Neural crest cell (in vitro differentiated cells): ENCODE measurements at regions not wholly inside any gene's neighbourhood (a gene's known extent, or its start where the extent isn't known, plus 50 kb on each side); places are given as distances from the start of the nearest gene placed in this dataset.

Source experiments
- DNase-seq: peaks from one replicate; pipeline ENCODE4 v3.0.0; 2021; ENCODE audit warnings: low read depth, mixed read lengths, low spot score
- H3K27ac Mint-ChIP-seq: one replicate; pipeline ENCODE4 v1.8.0; 2021; ENCODE audit warnings: mild to moderate bottlenecking, mixed read lengths; ENCODE audit not compliant: unreplicated experiment
- H3K27me3 Mint-ChIP-seq: 2 replicates; pipeline ENCODE4 v1.8.0; 2021; ENCODE audit warnings: low read depth, mild to moderate bottlenecking, mixed read lengths
- H3K36me3 Mint-ChIP-seq: 2 replicates; pipeline ENCODE4 v1.8.0; 2021; ENCODE audit warnings: low read depth, mild to moderate bottlenecking, mixed read lengths
- H3K4me1 Mint-ChIP-seq: 2 replicates; pipeline ENCODE4 v1.8.0; 2021; ENCODE audit warnings: mixed read lengths
- H3K4me3 Mint-ChIP-seq: one replicate; pipeline ENCODE4 v1.8.0; 2021; ENCODE audit warnings: mild to moderate bottlenecking, mixed read lengths
- H3K9me3 Mint-ChIP-seq: 2 replicates; pipeline ENCODE4 v1.8.0; 2021; ENCODE audit warnings: mixed read lengths
- TF ChIP-seq, protein P1 (sequence below): fragments of 200-600 bp; sonication (generic); conservative IDR thresholded peaks from 2 replicates; pipeline ENCODE4 v1.5.0; 2021; ENCODE audit warnings: antibody characterized with exemption, mild to moderate bottlenecking

DNA sequence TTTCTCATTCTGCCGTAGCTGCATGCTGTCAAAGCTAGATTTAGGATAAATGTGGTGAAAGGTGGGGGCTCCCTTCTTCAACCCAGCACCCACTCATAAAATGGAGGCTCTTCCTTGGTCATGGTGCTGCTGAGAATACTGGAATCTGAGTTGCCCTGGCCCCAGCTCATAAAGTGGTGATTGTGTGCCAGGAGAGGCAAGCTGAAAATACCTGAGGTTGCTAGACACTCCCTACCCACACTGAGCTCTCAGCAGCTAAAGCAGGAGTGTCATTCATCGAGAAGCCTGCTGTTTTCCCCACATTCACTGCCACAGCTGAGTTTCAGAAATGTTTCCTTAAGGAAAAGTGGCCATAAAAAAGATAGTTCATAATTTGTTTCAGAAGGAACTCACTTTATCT, 297.1 kb upstream of the RBMS1 start:
- Mint-ChIP-seq H3K4me3 (no peak overlapping the region), H3K4me1 (no peaks in the 10 kb centered on the region), H3K9me3 (no peaks in the 10 kb centered on the region), H3K36me3 (no peaks in the 10 kb centered on the region), H3K27me3 (no peaks in the 10 kb centered on the region), H3K27ac (no peak overlapping the region)
- TF ChIP-seq, protein P1, sequence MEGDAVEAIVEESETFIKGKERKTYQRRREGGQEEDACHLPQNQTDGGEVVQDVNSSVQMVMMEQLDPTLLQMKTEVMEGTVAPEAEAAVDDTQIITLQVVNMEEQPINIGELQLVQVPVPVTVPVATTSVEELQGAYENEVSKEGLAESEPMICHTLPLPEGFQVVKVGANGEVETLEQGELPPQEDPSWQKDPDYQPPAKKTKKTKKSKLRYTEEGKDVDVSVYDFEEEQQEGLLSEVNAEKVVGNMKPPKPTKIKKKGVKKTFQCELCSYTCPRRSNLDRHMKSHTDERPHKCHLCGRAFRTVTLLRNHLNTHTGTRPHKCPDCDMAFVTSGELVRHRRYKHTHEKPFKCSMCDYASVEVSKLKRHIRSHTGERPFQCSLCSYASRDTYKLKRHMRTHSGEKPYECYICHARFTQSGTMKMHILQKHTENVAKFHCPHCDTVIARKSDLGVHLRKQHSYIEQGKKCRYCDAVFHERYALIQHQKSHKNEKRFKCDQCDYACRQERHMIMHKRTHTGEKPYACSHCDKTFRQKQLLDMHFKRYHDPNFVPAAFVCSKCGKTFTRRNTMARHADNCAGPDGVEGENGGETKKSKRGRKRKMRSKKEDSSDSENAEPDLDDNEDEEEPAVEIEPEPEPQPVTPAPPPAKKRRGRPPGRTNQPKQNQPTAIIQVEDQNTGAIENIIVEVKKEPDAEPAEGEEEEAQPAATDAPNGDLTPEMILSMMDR: no peak
- DNase-seq: no peak

DNA sequence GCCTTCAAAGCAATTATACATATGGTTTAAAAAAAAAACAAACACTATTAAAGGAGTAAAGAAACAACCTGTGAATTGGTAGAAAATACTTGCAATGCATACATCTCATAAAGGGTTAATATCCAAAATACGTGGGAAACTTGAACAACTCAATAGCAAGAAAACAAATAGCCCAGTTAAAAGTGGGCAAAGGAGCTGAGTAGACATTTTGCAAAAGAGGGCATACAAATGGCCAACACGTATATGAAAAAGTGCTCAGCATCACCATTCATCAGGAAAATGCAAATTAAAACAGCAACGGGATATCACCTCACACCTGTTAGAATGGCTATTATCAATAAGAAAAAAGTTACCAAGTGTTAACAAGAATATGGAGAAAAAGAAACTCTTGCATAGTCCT, 298.3 kb upstream of the RBMS1 start:
- Mint-ChIP-seq H3K27ac (no peak overlapping the region), H3K9me3 (no peaks in the 10 kb centered on the region), H3K27me3 (no peaks in the 10 kb centered on the region), H3K36me3 (no peaks in the 10 kb centered on the region), H3K4me1 (no peaks in the 10 kb centered on the region), H3K4me3 (no peak overlapping the region)
- TF ChIP-seq, protein P1: no peak
- no peak for DNase-seq

DNA sequence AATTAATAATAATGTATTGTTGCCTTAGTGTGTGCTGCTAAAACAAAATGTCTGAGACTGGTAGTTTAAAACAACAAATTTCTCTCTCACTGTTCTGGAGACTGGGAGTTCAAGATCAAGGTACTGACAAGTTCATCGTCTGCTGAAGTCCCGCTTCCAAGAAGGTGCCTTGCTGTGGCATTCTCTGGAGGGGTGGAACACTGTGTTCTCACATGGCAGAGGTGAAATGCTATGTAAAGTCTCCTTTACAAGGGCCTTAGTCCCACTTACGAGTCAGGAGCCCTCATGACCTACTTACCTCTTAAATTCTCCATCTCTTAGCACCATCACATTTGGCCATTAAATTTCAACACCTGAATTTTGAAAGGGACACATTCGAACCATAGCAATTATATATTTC, 299.2 kb upstream of the RBMS1 start:
- H3K9me3 Mint-ChIP-seq: peaks cover 3% of the 10 kb centered on the region

DNA sequence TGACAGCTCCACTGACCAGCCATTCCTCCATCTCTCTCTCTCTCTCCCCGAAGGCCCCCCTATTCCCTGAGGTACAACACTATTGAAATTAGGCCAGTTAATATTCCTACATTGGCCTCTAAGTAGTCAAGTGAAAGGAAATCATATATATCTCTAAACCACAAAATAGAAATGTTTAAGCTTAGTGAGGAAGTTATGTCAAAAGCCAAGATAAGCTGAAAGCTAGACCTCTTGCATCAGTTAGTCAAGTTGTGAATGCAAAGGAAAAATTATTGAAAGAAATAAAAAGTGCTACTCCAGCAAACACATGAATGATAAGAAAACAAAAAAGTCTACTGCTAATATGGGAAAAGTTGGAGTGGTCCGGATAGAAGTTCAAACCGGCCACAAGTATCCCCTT, 301.3 kb upstream of the RBMS1 start:
- no peak overlapping the region for H3K27ac Mint-ChIP-seq
- TF ChIP-seq, protein P1: no peak
- peaks cover 7% of the 10 kb centered on the region for H3K9me3 Mint-ChIP-seq
- H3K4me3 Mint-ChIP-seq: no peak overlapping the region
- no peak for DNase-seq
- no peaks in the 10 kb centered on the region for H3K4me1 Mint-ChIP-seq
- no peaks in the 10 kb centered on the region for H3K27me3 Mint-ChIP-seq
- H3K36me3 Mint-ChIP-seq: peaks cover 7% of the 10 kb centered on the region

More for the DNA sequence above, 299.2 kb upstream of the RBMS1 start:
- no peak overlapping the region for H3K27ac Mint-ChIP-seq
- no peaks in the 10 kb centered on the region for H3K4me1 Mint-ChIP-seq
- H3K4me3 Mint-ChIP-seq: no peak overlapping the region
- TF ChIP-seq, protein P1: no peak
- DNase-seq: no peak
- H3K27me3 Mint-ChIP-seq: no peaks in the 10 kb centered on the region
- peaks cover 3% of the 10 kb centered on the region for H3K36me3 Mint-ChIP-seq

DNA sequence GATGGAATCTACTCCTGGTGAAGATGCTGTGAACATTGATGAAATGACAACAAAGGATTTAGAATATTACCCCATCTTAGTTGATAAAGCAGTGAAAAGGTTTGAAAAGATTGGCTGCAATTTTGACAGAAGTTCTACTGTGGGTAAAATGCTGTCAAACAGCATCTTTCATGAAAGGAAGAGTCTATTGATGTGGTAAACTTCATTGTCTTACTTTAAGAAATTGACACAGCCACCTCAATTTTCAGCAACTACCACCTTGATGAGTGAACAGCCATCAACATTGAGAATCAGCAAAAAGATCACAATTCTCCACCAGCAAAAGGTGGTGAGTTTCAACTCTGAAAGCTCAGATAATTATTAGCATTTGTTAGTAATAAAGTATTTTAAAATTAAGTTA, 310.3 kb upstream of the RBMS1 start:
- peaks cover 11% of the 10 kb centered on the region for H3K9me3 Mint-ChIP-seq
- peaks cover 9% of the 10 kb centered on the region for H3K36me3 Mint-ChIP-seq
- TF ChIP-seq, protein P1: no peak
- DNase-seq: no peak
- H3K27me3 Mint-ChIP-seq: no peaks in the 10 kb centered on the region
- no peak overlapping the region for H3K27ac Mint-ChIP-seq
- H3K4me3 Mint-ChIP-seq: no peak overlapping the region
- no peaks in the 10 kb centered on the region for H3K4me1 Mint-ChIP-seq

DNA sequence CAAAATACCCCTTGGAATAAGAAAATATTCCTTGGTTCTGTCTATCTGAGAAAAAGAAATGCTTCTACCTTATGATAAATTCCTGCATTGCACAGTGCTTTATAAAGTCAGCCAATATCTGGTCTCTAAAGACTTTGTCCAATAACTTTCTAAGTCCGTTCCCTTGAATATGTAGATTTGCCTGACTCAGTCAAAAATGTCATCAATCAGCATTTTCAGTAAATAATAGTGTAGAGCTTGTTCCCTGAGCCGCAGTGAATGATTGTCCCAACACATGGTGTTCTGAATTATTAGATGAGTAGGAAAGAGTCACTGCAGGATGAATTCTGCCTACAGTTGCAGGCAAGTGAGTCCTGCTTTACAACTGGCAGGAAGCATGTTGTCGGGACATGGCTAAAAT, 316.8 kb upstream of the RBMS1 start:
- Mint-ChIP-seq H3K4me3 (no peak overlapping the region), H3K27me3 (no peaks in the 10 kb centered on the region), H3K27ac (no peak overlapping the region), H3K4me1 (no peaks in the 10 kb centered on the region), H3K9me3 (peaks cover 6% of the 10 kb centered on the region), H3K36me3 (peaks cover 9% of the 10 kb centered on the region)
- DNase-seq: no peak
- TF ChIP-seq, protein P1: no peak
